Keratinocyte (primary cell): ENCODE measurements at regions not wholly inside any gene's neighbourhood (a gene's known extent, or its start where the extent isn't known, plus 50 kb on each side); places are given as distances from the start of the nearest gene placed in this dataset.

Experiments used
- DNase-seq: peaks from one replicate; pipeline ENCODE4 v3.0.0-alpha.2; 2011; ENCODE audit warnings: low read depth, missing footprints, low spot score
- FAIRE-seq: peaks from 2 replicates; lab custom pipeline; 2011; peaks lifted over from hg19 to GRCh38; lab: Jason Lieb, UNC
- H2AFZ ChIP-seq: 2 replicates; pipeline ENCODE4 v1.6.0; 2012; ENCODE audit warnings: low read length, control low read depth, inconsistent platforms; ENCODE audit not compliant: control insufficient read depth
- H3K27ac ChIP-seq: 2 replicates; pipeline ENCODE4 v1.5.1; 2011; ENCODE audit warnings: low read length; ENCODE audit not compliant: control insufficient read depth, insufficient read depth
- H3K27me3 ChIP-seq: 3 replicates; pipeline ENCODE4 v1.6.0; 2011; ENCODE audit warnings: low read length; ENCODE audit not compliant: control insufficient read depth, insufficient read depth; ENCODE audit errors: extremely low read depth
- H3K36me3 ChIP-seq, 2 experiments: 2 replicates in 1 of 2; 3 replicates in 1 of 2; pipeline ENCODE4 v1.5.1; 2011; ENCODE audit warnings: low read length in 2 of 2, mild to moderate bottlenecking in 1 of 2; ENCODE audit not compliant: control insufficient read depth in 2 of 2, insufficient read depth in 2 of 2; ENCODE audit errors: extremely low read depth in 1 of 2
- H3K4me1 ChIP-seq: 3 replicates; pipeline ENCODE4 v1.5.1; 2011; ENCODE audit warnings: low read length; ENCODE audit not compliant: control insufficient read depth, insufficient read depth; ENCODE audit errors: extremely low read depth
- H3K4me2 ChIP-seq: 3 replicates; pipeline ENCODE4 v1.6.0; 2011; ENCODE audit warnings: low read depth, low read length; ENCODE audit not compliant: control insufficient read depth, insufficient read depth; ENCODE audit errors: extremely low read depth
- H3K4me3 ChIP-seq, 3 experiments: fragments of 200-600 bp in 1 of 3; sonication (generic) in 1 of 3; 2 replicates in 2 of 3; 3 replicates in 1 of 3; pipeline ENCODE4 v1.5.1; 2011 to 2016; ENCODE audit warnings: low read length in 3 of 3, mild to moderate bottlenecking in 3 of 3, control low read depth in 2 of 3, inconsistent platforms in 1 of 3, low read depth in 1 of 3, mixed read lengths in 1 of 3, mixed run types in 1 of 3, moderate library complexity in 1 of 3; ENCODE audit not compliant: control insufficient read depth in 2 of 3, insufficient read depth in 2 of 3; ENCODE audit errors: extremely low read depth in 1 of 3
- H3K79me2 ChIP-seq: 2 replicates; pipeline ENCODE4 v1.6.0; 2012; ENCODE audit warnings: low read length; ENCODE audit not compliant: control insufficient read depth, insufficient read depth
- H3K9ac ChIP-seq: 3 replicates; pipeline ENCODE4 v1.6.0; 2011; ENCODE audit warnings: low read length; ENCODE audit not compliant: control insufficient read depth, insufficient read depth; ENCODE audit errors: extremely low read depth
- H3K9me1 ChIP-seq: 3 replicates; pipeline ENCODE4 v1.6.0; 2011; ENCODE audit warnings: low read length; ENCODE audit not compliant: control insufficient read depth, insufficient read depth; ENCODE audit errors: extremely low read depth
- H3K9me3 ChIP-seq: 2 replicates; pipeline ENCODE4 v1.5.1; 2012; ENCODE audit warnings: low read depth, low read length; ENCODE audit not compliant: control insufficient read depth
- H4K20me1 ChIP-seq: 3 replicates; pipeline ENCODE4 v1.6.0; 2011; ENCODE audit warnings: low read length; ENCODE audit not compliant: control insufficient read depth, insufficient read depth; ENCODE audit errors: extremely low read depth
- EZH2 ChIP-seq: IDR thresholded peaks from one replicate; pipeline ENCODE4 v1.6.1; 2012; ENCODE audit warnings: inconsistent platforms, mild to moderate bottlenecking, low read length, moderate library complexity
- dilution Hi-C: fragments of 300-500 bp; cut with MboI; formaldehyde crosslinking; loops from one replicate; pipeline ENCODE4 v1.7.0; 2020; ENCODE audit warnings: low sequenced_read_pairs; ENCODE audit not compliant: extremely low pct_ligation_motif_present
- TF ChIP-seq, protein P1 (sequence below), 3 experiments: IDR thresholded peaks in 1 of 3; conservative IDR thresholded peaks in 1 of 3; optimal IDR thresholded peaks in 1 of 3; 2 replicates in 2 of 3; 3 replicates in 1 of 3; pipeline versions ENCODE3 to v1.5.1; 2011; ENCODE audit warnings: low read length in 3 of 3, mild to moderate bottlenecking in 3 of 3, moderate library complexity in 2 of 3, control low read depth in 1 of 3, inconsistent platforms in 1 of 3; ENCODE audit not compliant: insufficient read depth in 2 of 3; ENCODE audit errors: extremely low read depth in 1 of 3

DNA sequence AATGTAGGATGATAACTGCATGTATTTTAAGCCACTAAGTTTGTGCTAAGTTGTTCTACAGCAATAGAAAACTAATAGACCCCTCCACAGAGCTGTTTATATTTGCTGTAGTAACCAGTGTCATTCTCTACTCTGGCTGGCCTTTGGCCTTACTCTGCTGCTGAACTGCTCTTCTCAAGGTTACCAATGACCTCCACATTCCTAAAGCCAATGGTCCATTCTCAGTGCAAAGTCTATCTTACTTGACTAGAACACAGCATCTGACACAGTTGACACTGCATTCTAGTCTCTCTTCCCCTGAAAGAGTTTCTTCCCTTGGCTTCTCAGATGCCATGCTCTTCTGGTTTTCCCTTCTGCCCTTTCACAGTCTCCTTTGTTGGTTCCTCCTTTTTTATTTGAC, 154.8 kb upstream of the CRY1 start:
- H4K20me1 ChIP-seq = no peaks in the 10 kb centered on the region
- H3K9me3 ChIP-seq = no peaks in the 10 kb centered on the region
- DNase-seq (no peak), FAIRE-seq (no peak)
- no peaks in the 10 kb centered on the region for H3K27me3 ChIP-seq
- no peak overlapping the region for H2AFZ ChIP-seq
- no peak overlapping the region for H3K4me3 ChIP-seq
- H3K36me3 ChIP-seq = no peaks in the 10 kb centered on the region
- H3K9ac ChIP-seq = no peak overlapping the region
- H3K9me1 ChIP-seq = no peaks in the 10 kb centered on the region
- no peak overlapping the region for H3K27ac ChIP-seq
- dilution Hi-C loops = no loop called here
- H3K4me1 ChIP-seq = no peaks in the 10 kb centered on the region
- TF ChIP-seq, protein P1, sequence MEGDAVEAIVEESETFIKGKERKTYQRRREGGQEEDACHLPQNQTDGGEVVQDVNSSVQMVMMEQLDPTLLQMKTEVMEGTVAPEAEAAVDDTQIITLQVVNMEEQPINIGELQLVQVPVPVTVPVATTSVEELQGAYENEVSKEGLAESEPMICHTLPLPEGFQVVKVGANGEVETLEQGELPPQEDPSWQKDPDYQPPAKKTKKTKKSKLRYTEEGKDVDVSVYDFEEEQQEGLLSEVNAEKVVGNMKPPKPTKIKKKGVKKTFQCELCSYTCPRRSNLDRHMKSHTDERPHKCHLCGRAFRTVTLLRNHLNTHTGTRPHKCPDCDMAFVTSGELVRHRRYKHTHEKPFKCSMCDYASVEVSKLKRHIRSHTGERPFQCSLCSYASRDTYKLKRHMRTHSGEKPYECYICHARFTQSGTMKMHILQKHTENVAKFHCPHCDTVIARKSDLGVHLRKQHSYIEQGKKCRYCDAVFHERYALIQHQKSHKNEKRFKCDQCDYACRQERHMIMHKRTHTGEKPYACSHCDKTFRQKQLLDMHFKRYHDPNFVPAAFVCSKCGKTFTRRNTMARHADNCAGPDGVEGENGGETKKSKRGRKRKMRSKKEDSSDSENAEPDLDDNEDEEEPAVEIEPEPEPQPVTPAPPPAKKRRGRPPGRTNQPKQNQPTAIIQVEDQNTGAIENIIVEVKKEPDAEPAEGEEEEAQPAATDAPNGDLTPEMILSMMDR (optimal IDR thresholded peaks at IDR 0.05 in 1 of 3, IDR thresholded peaks at IDR 0.05 in 1 of 3, conservative IDR thresholded peaks at IDR 0.05 in 1 of 3; ENCODE audit: extremely low read depth in 1 of 3, insufficient read depth in 2 of 3, low read length in 3 of 3) = no peak
- TF ChIP-seq EZH2 = no peak
- no peak overlapping the region for H3K4me2 ChIP-seq
- H3K79me2 ChIP-seq = no peaks in the 10 kb centered on the region

DNA sequence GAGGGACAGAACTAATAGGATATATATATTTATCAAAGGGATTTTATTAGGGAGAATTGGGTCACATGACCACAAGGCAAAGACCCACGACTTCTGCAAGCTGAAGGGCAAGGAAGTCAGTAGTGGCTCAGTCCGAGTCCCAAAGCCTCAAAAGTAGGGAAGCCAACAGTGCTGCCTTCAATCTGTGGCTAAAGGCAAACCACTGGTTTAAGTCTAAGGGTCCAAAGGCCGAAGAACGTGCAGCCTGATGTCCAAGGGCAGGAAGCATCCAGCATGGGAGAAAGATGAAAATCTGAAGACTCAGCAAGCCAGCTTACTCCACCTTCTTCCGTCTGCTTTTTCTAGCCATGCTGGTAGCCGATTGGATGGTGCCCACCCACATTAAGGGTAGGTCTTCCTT, 157.9 kb upstream of the CRY1 start:
- Histone ChIP-seq H3K9ac (no peak overlapping the region), H4K20me1 (no peaks in the 10 kb centered on the region), H3K4me3 (no peak overlapping the region), H3K27me3 (no peaks in the 10 kb centered on the region), H3K36me3 (no peaks in the 10 kb centered on the region), H3K9me1 (no peaks in the 10 kb centered on the region), H2AFZ (no peak overlapping the region), H3K79me2 (no peaks in the 10 kb centered on the region), H3K9me3 (no peaks in the 10 kb centered on the region), H3K4me2 (no peak overlapping the region), H3K4me1 (no peaks in the 10 kb centered on the region), H3K27ac (no peak overlapping the region)
- dilution Hi-C loops = no loop called here
- no peak for DNase-seq
- no peak for FAIRE-seq
- TF ChIP-seq, protein P1 (optimal IDR thresholded peaks at IDR 0.05 in 1 of 3, IDR thresholded peaks at IDR 0.05 in 1 of 3, conservative IDR thresholded peaks at IDR 0.05 in 1 of 3; ENCODE audit: extremely low read depth in 1 of 3, insufficient read depth in 2 of 3, low read length in 3 of 3) = no peak
- TF ChIP-seq EZH2 = no peak
